HG03558 (cell line): ENCODE measurements at regions not wholly inside any gene's neighbourhood (a gene's known extent, or its start where the extent isn't known, plus 50 kb on each side); places are given as distances from the start of the nearest gene placed in this dataset.
"Not testable (repeated sequence)": the region's sequence is repeated elsewhere in the genome, so short reads cannot be mapped to it uniquely, and the experiment has no call there.

ENCODE experiments used
- ATAC-seq: cut with Tn5 transposase; IDR thresholded peaks from one replicate; pipeline ENCODE4 v1.9.1; 2021; ENCODE audit warnings: moderate number of reproducible peaks; ENCODE audit not compliant: unreplicated experiment; ENCODE audit errors: extremely low read depth

DNA sequence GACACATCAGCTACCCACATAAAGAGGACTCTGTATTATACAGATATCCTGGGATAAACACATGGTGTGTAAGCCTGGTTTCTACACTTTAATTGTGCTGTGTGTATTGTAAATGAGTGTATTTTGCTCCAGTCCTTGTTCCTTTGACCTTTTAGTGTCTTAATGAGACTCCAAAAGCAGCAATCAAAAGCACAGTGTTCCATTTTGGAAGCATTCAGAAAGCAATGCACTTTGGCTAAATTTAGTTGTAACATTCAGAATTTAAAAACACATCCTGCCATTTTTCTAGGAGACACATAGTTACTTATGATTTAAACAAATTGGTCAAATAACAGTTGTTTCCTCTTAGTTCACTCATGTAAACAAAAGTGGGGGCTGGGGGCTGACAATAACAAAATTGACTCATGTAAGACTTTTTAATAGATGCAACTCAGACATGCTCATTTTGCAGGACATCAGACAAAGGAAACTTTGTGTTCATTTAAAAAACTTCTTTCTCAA lies 122.2 kb downstream of the GPR37 start:
- ATAC-seq: no peak

DNA sequence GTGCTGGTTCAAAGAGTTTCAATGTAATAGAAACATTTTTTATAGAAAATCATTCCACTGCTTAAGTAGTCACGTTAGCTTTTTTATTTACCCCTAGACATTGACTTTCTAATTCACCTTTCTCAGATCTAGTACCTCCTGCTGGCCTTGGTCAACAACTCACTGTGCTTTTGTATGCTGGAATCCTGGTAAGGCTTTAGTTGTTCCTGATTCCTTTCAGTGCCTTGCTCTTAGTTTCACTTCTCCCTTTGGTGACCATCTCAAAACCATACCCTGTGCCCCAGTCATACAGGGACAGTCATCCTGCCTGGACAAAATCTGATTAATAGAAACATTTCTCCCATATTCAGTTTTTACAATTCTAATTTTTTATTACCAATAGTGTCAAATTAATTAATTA lies 130.2 kb downstream of the GPR37 start:
- no peak for ATAC-seq

DNA sequence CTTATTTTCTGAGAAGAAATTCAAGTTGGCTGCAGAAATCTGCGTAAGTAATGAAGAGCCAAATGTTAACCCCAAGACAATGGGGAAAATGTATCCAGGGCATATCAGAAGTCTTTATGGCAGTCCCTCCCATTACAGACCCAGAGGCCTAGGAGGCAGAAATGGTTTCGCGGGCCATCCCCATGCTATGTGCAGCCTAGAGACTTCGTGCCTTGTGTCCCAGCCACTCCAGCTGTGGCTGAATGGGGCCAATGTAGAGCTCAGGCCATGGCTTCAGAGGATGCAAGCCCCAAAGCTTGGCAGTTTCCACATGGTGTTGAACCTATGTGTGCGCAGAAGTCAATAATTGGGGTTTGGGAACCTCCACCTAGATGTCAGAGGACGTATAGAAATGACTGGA lies 131.9 kb downstream of the GPR37 start:
- ATAC-seq: no peak

- no peak for ATAC-seq
Measured at GRCh38 chr7:124630395-124630794, 135.2 kb downstream of the GPR37 start.

DNA sequence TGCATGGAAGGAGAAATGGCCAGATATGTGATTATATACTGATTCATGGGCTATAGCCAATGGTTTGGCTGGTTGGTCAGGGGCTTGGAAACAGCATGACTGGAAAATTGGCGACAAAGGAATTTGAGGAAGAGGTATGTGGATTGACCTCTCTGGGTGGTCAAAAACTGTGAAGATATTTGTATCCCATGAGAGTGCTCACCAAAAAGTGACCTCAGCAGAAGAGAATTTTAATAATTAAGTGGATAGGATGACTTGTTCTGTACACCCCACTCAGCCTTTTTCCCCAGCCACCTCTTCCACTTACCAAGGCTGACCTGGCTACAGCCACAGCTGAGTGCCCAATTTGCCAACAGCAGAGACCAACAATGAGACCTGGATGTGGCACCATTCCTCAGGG lies 146.7 kb downstream of the GPR37 start:
- no peak for ATAC-seq

- ATAC-seq: not testable (repeated sequence)
Measured at GRCh38 chr7:124618051-124618450, 147.5 kb downstream of the GPR37 start.

- no peak for ATAC-seq
Measured at GRCh38 chr7:124603066-124603465, 162.5 kb downstream of the GPR37 start.

DNA sequence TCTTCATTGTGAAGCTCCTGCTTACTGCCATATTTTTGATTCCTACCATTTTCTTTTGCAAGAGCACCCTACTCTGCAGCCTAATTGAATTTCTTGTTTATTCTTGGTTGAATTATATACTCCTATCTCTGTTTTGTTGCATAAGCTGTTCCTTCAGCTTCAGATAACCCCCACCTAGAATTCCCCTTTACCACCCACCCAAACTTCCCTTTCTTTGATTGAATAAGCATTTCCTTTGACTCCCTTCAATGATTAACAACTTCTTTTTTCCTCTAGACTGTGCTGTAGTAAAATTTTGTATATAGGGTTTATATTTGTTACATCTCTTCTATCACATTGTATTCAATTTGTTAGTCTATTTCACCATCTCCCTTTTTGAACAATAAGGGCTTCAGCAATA lies 168.1 kb downstream of the GPR37 start:
- ATAC-seq: no peak

- no peak for ATAC-seq
Measured at GRCh38 chr7:124596881-124597280, 168.7 kb downstream of the GPR37 start.

DNA sequence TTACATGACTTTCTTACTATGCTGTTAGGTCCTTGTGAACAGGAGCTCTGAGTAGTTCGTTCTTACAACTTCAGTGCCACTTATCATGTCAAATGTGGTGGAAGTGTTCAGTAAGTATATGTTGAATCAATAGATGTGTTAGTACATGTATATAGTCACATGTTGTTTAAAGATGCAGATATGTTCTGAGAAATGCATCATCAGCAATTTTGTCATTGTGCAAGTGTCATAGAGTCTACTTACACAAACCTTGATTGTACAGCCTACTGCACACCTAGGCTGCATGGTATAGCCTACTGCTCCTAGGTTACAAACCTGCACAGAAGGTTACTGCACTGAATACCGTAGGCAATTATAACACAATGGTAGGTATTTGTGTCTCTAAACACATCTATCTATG lies 174.8 kb downstream of the GPR37 start:
- ATAC-seq: no peak

- no peak for ATAC-seq
Measured at GRCh38 chr7:124577256-124577655, 188.3 kb downstream of the GPR37 start.

DNA sequence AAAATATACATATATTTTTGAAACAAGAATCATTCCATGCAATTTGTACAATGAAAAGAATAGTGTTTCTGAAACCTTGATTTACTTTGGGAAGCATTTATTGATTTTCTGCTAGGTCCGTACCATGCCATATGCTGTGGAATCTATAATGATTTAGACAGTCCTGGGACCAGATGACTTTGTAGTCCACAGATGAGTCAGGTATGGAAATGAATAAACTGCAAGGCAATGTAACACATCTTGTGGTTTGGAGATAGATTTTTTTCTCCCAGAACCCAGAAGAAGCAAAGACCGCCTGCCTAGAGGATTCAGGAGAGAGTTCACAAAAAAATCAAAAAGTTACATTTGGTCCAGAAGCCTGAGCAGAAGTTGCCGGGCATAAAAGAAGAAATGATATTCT lies 190.4 kb downstream of the GPR37 start:
- ATAC-seq: no peak

DNA sequence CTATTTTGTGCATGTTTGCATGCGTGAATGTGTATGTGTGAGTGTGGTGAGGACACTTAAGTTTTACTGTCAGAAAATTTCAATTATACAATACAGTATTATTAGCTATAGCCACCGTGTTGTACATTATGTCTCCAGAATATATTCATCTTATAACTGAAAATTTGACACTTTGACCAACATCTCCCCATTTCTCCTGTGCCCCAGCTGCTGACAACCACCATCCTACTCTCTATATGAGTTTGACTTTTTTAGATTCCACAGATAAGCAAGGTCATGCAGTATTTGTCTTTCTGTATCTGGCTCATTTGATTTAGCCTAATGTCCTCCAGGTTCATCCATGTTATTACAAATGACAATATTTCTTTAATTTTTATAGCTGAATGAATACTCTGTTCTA lies 195.0 kb downstream of the GPR37 start:
- ATAC-seq: no peak

GRCh38 chr7:124566583-124566982 lies 199.0 kb downstream of the GPR37 start:
- ATAC-seq: no peak

DNA sequence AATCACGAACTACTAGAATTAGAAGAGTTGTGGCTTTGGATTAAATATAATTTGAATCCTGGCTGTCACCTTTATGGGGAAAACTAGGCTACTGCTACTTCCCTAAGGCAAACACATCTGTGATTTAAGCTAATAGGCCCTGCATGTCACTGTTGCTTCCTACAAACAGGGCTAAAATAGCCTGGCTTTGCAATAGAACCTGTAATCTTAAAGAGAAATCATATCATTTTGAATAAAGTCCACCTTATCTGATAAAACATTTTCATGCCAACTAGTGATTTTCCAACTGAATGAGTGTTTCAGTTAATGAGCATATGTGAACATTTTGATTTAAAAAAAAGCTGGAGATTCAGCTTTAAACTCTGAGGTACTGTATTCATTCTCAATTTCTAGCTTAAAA lies 208.0 kb downstream of the GPR37 start:
- ATAC-seq: no peak

GRCh38 chr7:124557101-124557500 lies 208.5 kb downstream of the GPR37 start:
- ATAC-seq: no peak

GRCh38 chr7:124553502-124553901 lies 212.1 kb downstream of the GPR37 start:
- ATAC-seq: no peak

GRCh38 chr7:124552217-124552616 lies 213.4 kb downstream of the GPR37 start:
- no peak for ATAC-seq

DNA sequence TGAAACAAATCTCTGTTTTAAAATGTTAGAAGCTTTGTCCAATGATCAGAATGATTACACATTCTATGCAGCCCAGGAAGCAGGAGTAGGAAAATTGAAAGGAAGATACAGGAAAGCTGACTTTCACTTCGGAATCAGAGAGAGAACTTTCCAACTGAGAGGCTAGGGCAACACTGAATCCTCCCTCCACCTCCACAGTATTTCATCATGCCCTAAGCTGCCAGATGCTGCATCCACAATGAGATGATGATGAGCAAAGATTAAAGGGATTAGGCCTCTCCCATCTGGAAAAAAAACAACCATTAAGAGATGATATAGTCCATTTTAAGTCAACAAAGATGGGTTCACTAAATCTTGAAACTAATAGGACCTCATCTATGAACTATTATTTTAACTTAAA lies 215.6 kb downstream of the GPR37 start:
- no peak for ATAC-seq

DNA sequence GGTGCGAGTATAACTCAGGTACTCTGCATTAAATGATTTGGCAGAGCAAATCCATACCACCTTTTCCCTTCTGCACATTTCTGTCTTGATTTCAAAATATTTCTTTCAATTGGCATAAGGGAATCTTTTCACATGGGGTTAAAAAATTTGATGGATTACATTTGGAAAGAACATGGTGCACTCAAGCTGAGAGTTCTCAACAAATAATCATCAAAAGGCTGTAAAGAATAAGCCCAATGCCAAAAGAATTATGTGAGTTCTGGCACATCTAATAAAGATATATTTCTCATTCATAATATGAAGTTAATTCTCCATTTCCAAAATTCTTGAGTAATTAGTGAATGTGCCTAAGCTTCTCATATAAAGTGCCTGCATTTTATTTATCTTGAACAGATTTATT lies 223.1 kb downstream of the GPR37 start:
- ATAC-seq: no peak

DNA sequence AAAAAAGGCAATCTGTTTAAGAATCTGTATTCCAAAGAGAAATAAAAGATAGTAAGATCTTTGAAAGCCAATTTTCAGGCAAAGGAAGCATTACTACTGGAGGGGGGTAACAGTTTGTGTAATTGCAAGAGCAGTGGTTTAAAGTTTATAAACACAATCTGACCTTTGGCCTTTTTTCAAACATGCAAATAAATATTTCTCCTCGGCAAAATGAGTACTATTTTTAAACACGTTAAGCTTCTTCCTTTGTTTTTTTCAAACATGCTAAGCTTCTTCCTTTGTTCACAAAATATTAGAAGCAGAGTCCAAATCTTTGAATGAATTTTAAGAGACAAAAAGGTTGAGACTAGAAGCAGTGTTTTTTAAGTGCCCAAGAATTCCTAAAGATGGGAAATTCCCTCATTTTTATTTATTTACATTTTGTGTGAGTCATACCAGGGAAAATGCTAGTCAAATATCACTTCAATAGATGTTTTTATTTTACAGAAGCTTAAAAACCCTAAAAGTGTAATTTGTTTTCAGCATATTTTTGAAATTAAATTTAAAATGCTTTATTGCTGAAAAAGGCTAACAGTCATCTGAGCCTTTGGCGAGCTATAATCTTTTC lies 229.3 kb downstream of the GPR37 start:
- ATAC-seq: no peak

- ATAC-seq: no peak
Measured at GRCh38 chr7:124532166-124532565, 233.4 kb downstream of the GPR37 start.

DNA sequence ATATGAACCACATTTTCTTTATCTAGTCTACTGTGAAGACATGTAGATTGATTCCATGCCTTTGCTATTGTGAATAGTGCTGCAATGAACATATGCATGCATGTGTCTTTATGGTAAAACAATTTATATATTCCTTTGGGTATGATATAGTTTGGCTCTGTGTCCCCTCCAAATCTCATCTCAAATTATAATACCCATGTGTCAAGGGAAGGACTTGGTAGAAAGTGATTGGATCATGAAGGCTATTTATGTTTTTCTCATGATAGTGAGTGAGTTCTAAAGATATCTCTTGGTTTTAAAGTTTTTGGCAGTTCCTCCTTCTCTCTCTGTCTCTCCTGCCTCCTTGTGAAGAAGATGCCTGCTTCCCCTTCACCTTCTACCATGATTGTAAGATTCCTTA lies 248.7 kb downstream of the GPR37 start:
- ATAC-seq: no peak
